GM18951 (cell line): ENCODE measurements at regions not wholly inside any gene's neighbourhood (a gene's known extent, or its start where the extent isn't known, plus 50 kb on each side); places are given as distances from the start of the nearest gene placed in this dataset.

Experiments used
- POLR2A ChIP-seq: IDR thresholded peaks from 4 replicates; pipeline ENCODE4 v1.6.1; 2011; ENCODE audit warnings: mild to moderate bottlenecking; ENCODE audit not compliant: insufficient read length, insufficient read depth; ENCODE audit errors: extremely low read depth
- in situ Hi-C: fragments of 300-500 bp; cut with MboI; formaldehyde crosslinking; loops from one replicate; pipeline ENCODE4 v1.12.0; 2022; ENCODE audit warnings: low sequenced_read_pairs, mixed read lengths, inconsistent platforms; ENCODE audit not compliant: unreplicated experiment

DNA sequence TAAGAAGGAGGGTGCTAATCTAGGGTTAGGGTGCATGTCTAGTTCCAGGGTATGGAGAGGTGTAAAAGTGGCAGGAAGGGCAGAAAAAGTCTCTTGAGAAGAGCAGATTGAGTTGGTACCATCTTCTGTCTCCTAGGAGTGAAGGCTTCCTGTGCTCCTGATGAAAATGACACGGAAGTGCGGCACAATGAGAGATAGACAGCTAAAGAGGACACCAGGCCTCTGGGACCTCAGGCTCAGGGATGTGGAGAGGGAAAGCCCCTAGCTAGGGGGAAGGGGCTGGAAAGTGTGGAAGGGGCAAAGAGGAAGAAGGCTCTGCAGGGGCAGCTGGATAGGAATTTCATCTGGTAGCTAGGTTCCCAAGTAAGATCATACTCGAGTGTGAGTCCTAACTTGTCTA, 498.3 kb upstream of the EEF2KMT start:
- no peak for TF ChIP-seq POLR2A
- in situ Hi-C loops, result no loop called here

- TF ChIP-seq POLR2A, result no peak
- in situ Hi-C loops, result no loop called here
Observed at GRCh38 chr16:5590416-5590815, 492.8 kb upstream of the EEF2KMT start.

DNA sequence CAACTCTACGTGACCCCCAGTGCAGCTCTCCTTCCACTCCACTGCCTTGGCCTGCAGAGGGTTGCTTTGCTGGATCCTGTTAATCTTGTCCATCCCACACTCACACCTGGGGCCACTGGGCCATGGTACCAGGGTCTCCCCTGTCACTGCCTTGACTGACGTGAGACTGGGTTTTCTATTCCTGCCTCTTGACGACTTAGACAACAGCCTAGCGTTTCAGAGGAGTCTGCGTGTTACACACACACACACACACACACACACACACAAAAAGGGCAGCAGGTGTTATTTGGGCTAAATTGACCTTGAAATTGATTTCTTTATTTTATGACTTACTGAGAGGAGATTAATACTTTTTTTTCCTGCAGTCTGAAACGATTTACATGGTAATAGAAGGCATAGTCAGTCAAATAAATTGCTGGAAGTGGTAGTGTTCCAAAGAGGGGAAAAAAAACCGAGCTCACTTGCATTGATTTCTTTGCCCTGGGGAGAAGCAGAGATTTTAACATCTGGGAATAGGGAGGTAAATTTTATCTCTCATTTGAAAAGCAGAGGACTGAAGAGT, 492.3 kb upstream of the EEF2KMT start:
- in situ Hi-C loops, result no loop called here
- no peak for TF ChIP-seq POLR2A

- no peak for TF ChIP-seq POLR2A
- in situ Hi-C loops, result no loop called here
Observed at GRCh38 chr16:5584109-5584508, 486.5 kb upstream of the EEF2KMT start.

DNA sequence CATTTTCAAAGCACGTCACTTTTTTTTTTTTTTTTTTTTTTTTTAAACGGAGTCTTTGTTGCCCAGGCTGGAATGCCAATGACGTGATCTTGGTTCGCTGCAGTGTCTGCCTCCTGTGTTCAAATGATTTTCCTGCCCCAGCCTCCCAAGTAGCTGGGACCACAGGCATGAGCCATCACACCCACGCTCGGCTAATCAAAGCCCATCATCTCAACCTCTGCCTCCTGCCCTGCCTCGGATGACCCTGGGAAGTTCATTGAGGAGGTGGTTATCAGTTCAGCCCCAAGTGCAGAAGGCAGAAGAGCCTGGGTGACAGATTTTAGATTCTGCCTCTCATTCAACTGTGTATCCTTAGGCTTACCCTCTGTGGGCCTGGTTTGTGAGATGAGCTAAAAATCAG, 484.9 kb upstream of the EEF2KMT start:
- in situ Hi-C loops, result no loop called here

GRCh38 chr16:5581908-5582307, 484.3 kb upstream of the EEF2KMT start:
- no peak for TF ChIP-seq POLR2A
- in situ Hi-C loops, result no loop called here

More for the DNA sequence above, 484.9 kb upstream of the EEF2KMT start:
- TF ChIP-seq POLR2A, result no peak

DNA sequence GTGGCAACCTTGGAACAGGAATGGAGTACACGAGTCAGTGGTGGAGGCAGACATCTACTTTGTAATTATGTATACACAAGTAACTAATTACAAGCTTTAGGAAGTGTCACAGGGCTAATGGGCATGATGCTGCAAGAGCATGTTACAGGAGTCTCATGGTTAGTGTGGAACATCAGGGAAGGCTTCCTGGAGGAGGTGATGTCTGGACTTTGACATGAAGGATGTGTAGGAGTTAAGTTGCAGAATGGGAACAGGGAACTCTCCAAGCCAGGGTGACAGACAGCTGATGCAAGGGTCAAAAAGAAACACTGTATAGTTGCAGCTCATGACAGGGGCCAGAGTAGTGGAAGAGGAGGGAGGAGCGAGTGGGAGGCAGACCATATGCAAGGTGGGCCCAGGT, 483.8 kb upstream of the EEF2KMT start:
- TF ChIP-seq POLR2A, result no peak
- in situ Hi-C loops, result no loop called here

GRCh38 chr16:5580772-5581171, 483.2 kb upstream of the EEF2KMT start:
- in situ Hi-C loops, result no loop called here
- no peak for TF ChIP-seq POLR2A

DNA sequence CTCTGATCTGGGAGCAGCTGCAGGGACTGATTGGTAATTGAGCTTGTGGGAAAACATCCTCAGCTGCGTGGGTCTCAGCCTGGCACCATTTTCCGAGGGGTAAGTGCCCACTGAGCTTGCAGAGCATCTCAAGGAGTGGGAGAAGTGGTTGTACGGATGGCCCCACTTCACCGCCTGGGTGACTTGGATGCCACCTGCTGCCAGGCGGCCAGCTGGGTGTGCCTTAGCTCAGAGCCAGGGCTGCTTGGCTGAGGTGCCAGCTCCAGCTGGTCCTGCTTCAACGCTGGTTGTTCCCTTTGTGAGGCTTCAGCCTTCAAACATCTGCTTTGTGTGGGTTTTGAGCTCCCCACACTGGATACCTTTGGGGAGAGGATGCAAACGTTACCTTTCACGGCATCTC, 482.7 kb upstream of the EEF2KMT start:
- TF ChIP-seq POLR2A, result no peak
- in situ Hi-C loops, result no loop called here

DNA sequence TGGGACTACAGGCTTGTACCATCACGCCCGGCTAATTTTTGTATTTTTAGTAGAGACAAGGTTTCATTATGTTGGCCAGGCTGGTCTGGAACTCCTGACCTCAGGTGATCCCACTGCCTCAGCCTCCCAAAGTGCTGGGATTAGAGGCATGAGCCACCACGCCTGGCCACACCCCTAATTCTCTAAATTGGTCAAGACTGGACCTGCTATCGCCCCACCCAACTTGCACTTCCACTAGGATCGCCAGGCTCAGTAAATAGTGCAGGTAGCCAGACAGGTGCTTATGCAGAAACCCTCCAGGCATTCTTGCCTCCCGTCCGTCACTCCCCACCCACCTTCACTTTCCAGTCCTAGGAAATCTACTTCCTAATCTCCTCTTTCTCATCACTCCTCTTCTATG, 481.4 kb upstream of the EEF2KMT start:
- no peak for TF ChIP-seq POLR2A
- in situ Hi-C loops, result no loop called here

GRCh38 chr16:5577463-5577862, 479.9 kb upstream of the EEF2KMT start:
- no peak for TF ChIP-seq POLR2A
- in situ Hi-C loops, result no loop called here

- in situ Hi-C loops, result no loop called here
- no peak for TF ChIP-seq POLR2A
Observed at GRCh38 chr16:5575646-5576245, 478.2 kb upstream of the EEF2KMT start.

DNA sequence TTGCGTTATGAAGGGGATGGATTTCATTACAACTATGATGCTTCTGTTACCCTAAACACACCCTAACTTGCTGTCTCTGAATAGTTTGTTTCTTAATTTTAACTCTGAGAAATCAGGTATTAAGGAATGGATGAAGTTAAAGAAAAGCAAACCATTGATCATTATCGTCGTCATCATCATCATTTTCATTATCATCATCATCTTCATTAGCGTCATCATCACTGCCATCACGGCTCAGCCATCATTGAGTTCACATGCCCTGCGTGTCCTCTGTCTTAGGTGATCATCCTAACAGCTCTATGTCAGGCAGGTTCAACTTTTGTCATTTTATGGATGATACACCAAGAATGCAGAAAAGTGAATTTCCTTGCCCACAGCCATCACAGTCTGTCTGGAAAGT, 477.5 kb upstream of the EEF2KMT start:
- in situ Hi-C loops, result no loop called here
- no peak for TF ChIP-seq POLR2A

GRCh38 chr16:5572056-5572455, 474.5 kb upstream of the EEF2KMT start:
- in situ Hi-C loops, result no loop called here
- TF ChIP-seq POLR2A, result no peak

DNA sequence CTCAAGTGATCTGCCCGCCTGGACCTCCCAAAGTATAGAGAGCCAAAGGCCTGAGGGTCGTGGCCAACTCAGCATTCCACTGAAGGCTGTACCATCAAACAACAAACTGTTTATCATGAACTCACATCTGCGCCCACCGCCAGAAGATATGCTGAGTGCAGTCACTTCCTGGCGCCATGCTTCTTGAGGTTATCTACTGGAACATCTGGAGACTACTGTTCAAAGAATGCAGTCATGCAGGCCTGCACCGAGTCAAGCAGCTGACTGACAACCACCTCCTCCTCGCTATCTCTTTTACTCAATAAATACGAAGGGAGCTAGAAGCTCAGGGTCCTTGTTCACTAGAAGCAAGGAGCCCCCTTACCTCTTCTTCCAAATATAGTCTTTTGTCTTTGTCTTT, 473.9 kb upstream of the EEF2KMT start:
- no peak for TF ChIP-seq POLR2A
- in situ Hi-C loops, result no loop called here
